GM11168 (cell line): ENCODE measurements at regions not wholly inside any gene's neighbourhood (a gene's known extent, or its start where the extent isn't known, plus 50 kb on each side); places are given as distances from the start of the nearest gene placed in this dataset.

Experiments
- in situ Hi-C: fragments of 300-500 bp; cut with MboI; formaldehyde crosslinking; loops from one replicate; pipeline ENCODE4 v1.12.0; 2022; ENCODE audit warnings: low sequenced_read_pairs; ENCODE audit not compliant: unreplicated experiment

GRCh38 chr22:47376901-47377505, 614.6 kb downstream of the TBC1D22A start:
- in situ Hi-C loops: no loop called here

- in situ Hi-C loops: no loop called here
These were observed 613.9 kb downstream of the TBC1D22A start for GRCh38 chr22:47376322-47376700.

- in situ Hi-C loops: no loop called here
These were observed 613.3 kb downstream of the TBC1D22A start for GRCh38 chr22:47375621-47376321.

- in situ Hi-C loops: no loop called here
These were observed 612.6 kb downstream of the TBC1D22A start for GRCh38 chr22:47374901-47375575.

- in situ Hi-C loops: no loop called here
These were observed 611.9 kb downstream of the TBC1D22A start for GRCh38 chr22:47374273-47374771.

- in situ Hi-C loops: no loop called here
These were observed 611.3 kb downstream of the TBC1D22A start for GRCh38 chr22:47373648-47374272.

- in situ Hi-C loops: no loop called here
These were observed 610.3 kb downstream of the TBC1D22A start for GRCh38 chr22:47372596-47373385.

GRCh38 chr22:47372111-47372581, 609.7 kb downstream of the TBC1D22A start:
- in situ Hi-C loops: no loop called here

- in situ Hi-C loops: no loop called here
These were observed 609.0 kb downstream of the TBC1D22A start for GRCh38 chr22:47371263-47372090.

GRCh38 chr22:47370448-47371262, 608.2 kb downstream of the TBC1D22A start:
- in situ Hi-C loops: no loop called here

GRCh38 chr22:47369431-47370015, 607.1 kb downstream of the TBC1D22A start:
- in situ Hi-C loops: no loop called here

- in situ Hi-C loops: no loop called here
These were observed 606.6 kb downstream of the TBC1D22A start for GRCh38 chr22:47369020-47369419.

- in situ Hi-C loops: no loop called here
These were observed 605.8 kb downstream of the TBC1D22A start for GRCh38 chr22:47367993-47368945.

- in situ Hi-C loops: no loop called here
These were observed 604.7 kb downstream of the TBC1D22A start for GRCh38 chr22:47367107-47367690.

GRCh38 chr22:47366026-47366767, 603.7 kb downstream of the TBC1D22A start:
- in situ Hi-C loops: no loop called here

- in situ Hi-C loops: no loop called here
These were observed 598.8 kb downstream of the TBC1D22A start for GRCh38 chr22:47361247-47361646.
